Endothelial cell of umbilical vein (primary cell): ENCODE measurements at regions not wholly inside any gene's neighbourhood (a gene's known extent, or its start where the extent isn't known, plus 50 kb on each side); places are given as distances from the start of the nearest gene placed in this dataset.
A peak's percentile ranks its signal among the peaks of the same experiment; 100 is the strongest.

Source experiments
- BruUV-seq: library from RNA; stranded (reverse); fragments of 400-500 nt; replicated peaks from 2 replicates; lab custom pipeline; 2021; lab: Mats Ljungman, UMichigan
- CTCF ChIA-PET: fragments of 300-600, 350-600 bp; sonication (Branson Sonifier 250); formaldehyde crosslinking; loops from one replicate; lab custom pipeline; 2021; ENCODE audit warnings: antibody characterized with exemption, inconsistent platforms; lab: Charles Lee
- POLR2A ChIA-PET: fragments of 300-600, 350-600 bp; sonication (Branson Sonifier 250); formaldehyde crosslinking; loops from one replicate; lab custom pipeline; 2021; ENCODE audit warnings: antibody characterized with exemption, inconsistent platforms; lab: Charles Lee
- DNase-seq: peaks from one replicate; pipeline ENCODE4 v3.0.0-alpha.2; 2011; ENCODE audit warnings: low read depth, low spot score
- FAIRE-seq: peaks from 2 replicates; lab custom pipeline; 2011; peaks lifted over from hg19 to GRCh38; lab: Jason Lieb, UNC
- H2AFZ ChIP-seq: 2 replicates; pipeline ENCODE4 v1.6.0; 2012; ENCODE audit warnings: low read depth, low read length, control low read depth, inconsistent platforms
- H3K27ac ChIP-seq: 2 replicates; pipeline ENCODE4 v1.5.1; 2011; ENCODE audit warnings: low read depth, mild to moderate bottlenecking, control low read depth, low read length, moderate library complexity; ENCODE audit not compliant: insufficient read depth
- H3K27me3 ChIP-seq, 2 experiments: 2 replicates each; pipeline versions ENCODE4 v1.6.0 to v1.6.1; 2011; ENCODE audit warnings: low read length in 2 of 2, mixed read lengths in 1 of 2; ENCODE audit not compliant: control insufficient read depth in 2 of 2, insufficient read depth in 2 of 2
- H3K36me3 ChIP-seq, 2 experiments: 2 replicates in 1 of 2; 3 replicates in 1 of 2; pipeline ENCODE4 v1.5.1; 2011; ENCODE audit warnings: low read length in 2 of 2, mild to moderate bottlenecking in 1 of 2, moderate library complexity in 1 of 2; ENCODE audit not compliant: control insufficient read depth in 2 of 2, insufficient read depth in 2 of 2; ENCODE audit errors: extremely low read depth in 1 of 2
- H3K4me1 ChIP-seq: 3 replicates; pipeline ENCODE4 v1.5.1; 2011; ENCODE audit warnings: mild to moderate bottlenecking, low read length; ENCODE audit not compliant: control insufficient read depth, insufficient read depth; ENCODE audit errors: extremely low read depth
- H3K4me2 ChIP-seq: 2 replicates; pipeline ENCODE4 v1.6.1; 2011; ENCODE audit warnings: low read length, control low read depth, mixed read lengths; ENCODE audit not compliant: insufficient read depth
- H3K4me3 ChIP-seq, 3 experiments: fragments of 200-600 bp in 1 of 3; sonication (generic), shearing (Covaris generic) in 1 of 3; replicated peaks in 1 of 3; 2 replicates each; pipeline ENCODE4 v1.5.1; 2011 to 2016; ENCODE audit warnings: control low read depth in 3 of 3, low read length in 3 of 3, mild to moderate bottlenecking in 2 of 3, inconsistent platforms in 1 of 3, low read depth in 1 of 3, moderate library complexity in 1 of 3; ENCODE audit not compliant: insufficient read depth in 1 of 3
- H3K79me2 ChIP-seq: 2 replicates; pipeline ENCODE4 v1.6.0; 2012; ENCODE audit warnings: low read length, inconsistent platforms; ENCODE audit not compliant: control insufficient read depth, insufficient read depth
- H3K9ac ChIP-seq: replicated peaks from 2 replicates; pipeline ENCODE3; 2011; ENCODE audit warnings: low read length, control low read depth; ENCODE audit not compliant: insufficient read depth; ENCODE audit errors: extremely low read depth
- H3K9me1 ChIP-seq: replicated peaks from 3 replicates; pipeline ENCODE4 v1.6.0; 2011; ENCODE audit warnings: mild to moderate bottlenecking, low read length; ENCODE audit not compliant: control insufficient read depth, insufficient read depth; ENCODE audit errors: extremely low read depth
- H3K9me3 ChIP-seq: replicated peaks from 2 replicates; pipeline ENCODE4 v1.5.1; 2012; ENCODE audit warnings: low read length, inconsistent platforms; ENCODE audit not compliant: control insufficient read depth, insufficient read depth
- H4K20me1 ChIP-seq: replicated peaks from 2 replicates; pipeline ENCODE3; 2011; ENCODE audit warnings: mild to moderate bottlenecking, low read length; ENCODE audit not compliant: control insufficient read depth, insufficient read depth; ENCODE audit errors: extremely low read depth
- CTCF ChIP-seq, 2 donors: IDR thresholded peaks; 1 replicate in 1 of 2; 2 replicates in 1 of 2; pipeline ENCODE4 v1.5.1; 2011; ENCODE audit warnings: low read length in 2 of 2, mild to moderate bottlenecking in 2 of 2, moderate library complexity in 2 of 2, control low read depth in 1 of 2, inconsistent platforms in 1 of 2, low read depth in 1 of 2; ENCODE audit not compliant: insufficient read depth in 1 of 2; ENCODE audit errors: extremely low read depth in 1 of 2
- EZH2 ChIP-seq: IDR thresholded peaks from 2 replicates; pipeline ENCODE4 v1.6.1; 2012; ENCODE audit warnings: borderline replicate concordance, low read depth, mild to moderate bottlenecking, moderate library complexity, low read length, inconsistent platforms; ENCODE audit not compliant: severe bottlenecking
- FOS ChIP-seq: IDR thresholded peaks from 2 replicates; pipeline ENCODE4 v1.6.1; 2011; ENCODE audit warnings: mild to moderate bottlenecking, low read length, moderate library complexity, borderline replicate concordance; ENCODE audit not compliant: insufficient read depth
- JUN ChIP-seq: IDR thresholded peaks from 2 replicates; pipeline ENCODE4 v1.6.1; 2011; ENCODE audit warnings: borderline replicate concordance, low read depth; ENCODE audit not compliant: insufficient read length, insufficient read depth
- MAX ChIP-seq: IDR thresholded peaks from 2 replicates; pipeline ENCODE4 v1.6.1; 2011; ENCODE audit not compliant: insufficient read depth, insufficient read length
- MYC ChIP-seq: IDR thresholded peaks from one replicate; pipeline ENCODE4 v1.6.1; 2011; ENCODE audit warnings: mild to moderate bottlenecking, low read depth, low read length
- POLR2A ChIP-seq: IDR thresholded peaks from 2 replicates; pipeline ENCODE4 v1.6.1; 2012; ENCODE audit warnings: low read depth, mild to moderate bottlenecking, control low read depth, low read length
- POLR2AphosphoS5 ChIP-seq: IDR thresholded peaks from 2 replicates; pipeline ENCODE4 v1.6.1; 2012; ENCODE audit warnings: low read depth, mild to moderate bottlenecking, control low read depth, low read length, moderate library complexity; ENCODE audit not compliant: insufficient read depth
- dilution Hi-C: fragments of 300-500 bp; cut with MboI; formaldehyde crosslinking; loops from one replicate; pipeline ENCODE4 v1.15.0; 2019; ENCODE audit warnings: low sequenced_read_pairs; ENCODE audit not compliant: extremely low pct_ligation_motif_present
- intact Hi-C: fragments of 100-400 bp; cut with micrococcal nuclease; formaldehyde crosslinking; loops from one replicate; pipeline ENCODE4 v1.10.0; 2022

GRCh38 chr6:146876271-146877151, 277.7 kb downstream of the ADGB start:
- no TSS peak for BruUV-seq
- Histone ChIP-seq H3K4me1 (no peaks in the 10 kb centered on the region), H3K79me2 (no peaks in the 10 kb centered on the region), H3K36me3 (no peaks in the 10 kb centered on the region), H3K4me3 (no peak overlapping the region), H4K20me1 (no peaks in the 10 kb centered on the region), H3K4me2 (no peak overlapping the region), H3K9me3 (no peaks in the 10 kb centered on the region), H2AFZ (no peak overlapping the region), H3K27me3 (no peaks in the 10 kb centered on the region), H3K9me1 (no peaks in the 10 kb centered on the region), H3K27ac (no peak overlapping the region), H3K9ac (no peak overlapping the region)
- no peak for TF ChIP-seq JUN
- TF ChIP-seq POLR2AphosphoS5 = no peak
- no peak for TF ChIP-seq EZH2
- no peak for TF ChIP-seq FOS
- TF ChIP-seq MAX = no peak
- TF ChIP-seq MYC = no peak
- TF ChIP-seq CTCF (IDR thresholded peaks at IDR 0.05; ENCODE audit: extremely low read depth in 1 of 2, insufficient read depth in 1 of 2, low read depth in 1 of 2, low read length in 2 of 2) = no peak
- no peak for TF ChIP-seq POLR2A
- FAIRE-seq (no peak), DNase-seq (peak; percentile 4)
- POLR2A ChIA-PET = no interaction called here
- CTCF ChIA-PET = interaction anchor here (1.1 kb wide), 1 partner anchor 11 kb away, joined by 3 read pairs; no protein-coding TSS in a partner anchor
- intact Hi-C loops (no loop called here), dilution Hi-C loops (no loop called here)
